Astrocyte of the cerebellum (primary cell): ENCODE measurements at regions not wholly inside any gene's neighbourhood (a gene's known extent, or its start where the extent isn't known, plus 50 kb on each side); places are given as distances from the start of the nearest gene placed in this dataset.

Experiments used
- DNase-seq: peaks from one replicate; pipeline ENCODE4 v3.0.0-alpha.2; 2011; ENCODE audit warnings: low read depth
- H3K4me3 ChIP-seq: 2 replicates; pipeline ENCODE4 v1.5.1; 2011; ENCODE audit warnings: mild to moderate bottlenecking, low read depth, low read length, moderate library complexity
- in situ Hi-C: cut with HindIII; loops from 2 replicates; pipeline ENCODE4 v1.10.0; 2017; ENCODE audit warnings: low sequenced_read_pairs
- TF ChIP-seq, protein P1 (sequence below): IDR thresholded peaks from 2 replicates; pipeline ENCODE4 v1.5.1; 2012; ENCODE audit warnings: low read length, low read depth, moderate library complexity, mild to moderate bottlenecking; ENCODE audit errors: missing control alignments

DNA sequence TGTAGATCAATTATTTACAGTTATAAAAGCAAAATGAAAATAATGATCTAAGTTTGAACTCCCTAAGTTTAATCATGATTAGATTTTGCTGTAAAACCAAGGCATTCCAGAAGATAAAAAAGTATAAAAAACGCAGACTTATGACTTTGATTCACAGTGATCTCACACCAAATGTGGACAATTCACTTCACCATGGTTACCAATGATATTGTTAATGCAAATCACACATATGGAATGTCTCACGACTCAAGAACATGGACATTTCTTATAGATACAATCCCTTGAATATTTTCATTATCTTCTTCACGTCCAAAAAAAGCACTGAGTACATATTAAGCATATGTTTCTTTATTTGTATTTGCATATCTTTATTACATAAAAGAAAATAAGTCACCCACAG, 1054.2 kb downstream of the NAALADL2 start:
- H3K4me3 ChIP-seq, result no peak overlapping the region
- in situ Hi-C loops, result no loop called here
- DNase-seq, result no peak
- TF ChIP-seq, protein P1, sequence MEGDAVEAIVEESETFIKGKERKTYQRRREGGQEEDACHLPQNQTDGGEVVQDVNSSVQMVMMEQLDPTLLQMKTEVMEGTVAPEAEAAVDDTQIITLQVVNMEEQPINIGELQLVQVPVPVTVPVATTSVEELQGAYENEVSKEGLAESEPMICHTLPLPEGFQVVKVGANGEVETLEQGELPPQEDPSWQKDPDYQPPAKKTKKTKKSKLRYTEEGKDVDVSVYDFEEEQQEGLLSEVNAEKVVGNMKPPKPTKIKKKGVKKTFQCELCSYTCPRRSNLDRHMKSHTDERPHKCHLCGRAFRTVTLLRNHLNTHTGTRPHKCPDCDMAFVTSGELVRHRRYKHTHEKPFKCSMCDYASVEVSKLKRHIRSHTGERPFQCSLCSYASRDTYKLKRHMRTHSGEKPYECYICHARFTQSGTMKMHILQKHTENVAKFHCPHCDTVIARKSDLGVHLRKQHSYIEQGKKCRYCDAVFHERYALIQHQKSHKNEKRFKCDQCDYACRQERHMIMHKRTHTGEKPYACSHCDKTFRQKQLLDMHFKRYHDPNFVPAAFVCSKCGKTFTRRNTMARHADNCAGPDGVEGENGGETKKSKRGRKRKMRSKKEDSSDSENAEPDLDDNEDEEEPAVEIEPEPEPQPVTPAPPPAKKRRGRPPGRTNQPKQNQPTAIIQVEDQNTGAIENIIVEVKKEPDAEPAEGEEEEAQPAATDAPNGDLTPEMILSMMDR, result no peak

DNA sequence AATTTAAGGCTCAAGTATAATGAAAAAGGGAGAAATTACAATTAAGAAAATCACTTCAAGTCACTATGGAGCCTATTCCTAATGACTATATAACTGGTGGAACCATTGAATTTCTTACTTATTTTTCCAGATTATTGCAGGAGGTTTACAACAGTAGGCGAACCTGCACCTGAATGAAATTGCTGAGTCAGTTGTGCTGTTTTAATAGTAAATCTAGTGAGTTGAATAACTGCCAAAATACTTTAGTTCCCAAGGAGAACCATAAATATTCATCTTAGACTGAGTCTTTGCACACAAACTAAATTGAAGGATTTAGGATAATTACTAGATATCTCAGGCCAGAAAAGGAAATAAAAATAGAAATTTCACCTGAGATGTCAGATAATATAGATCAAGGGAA, 1052.8 kb downstream of the NAALADL2 start:
- no peak for DNase-seq
- H3K4me3 ChIP-seq, result no peak overlapping the region
- TF ChIP-seq, protein P1, result no peak
- in situ Hi-C loops, result no loop called here

DNA sequence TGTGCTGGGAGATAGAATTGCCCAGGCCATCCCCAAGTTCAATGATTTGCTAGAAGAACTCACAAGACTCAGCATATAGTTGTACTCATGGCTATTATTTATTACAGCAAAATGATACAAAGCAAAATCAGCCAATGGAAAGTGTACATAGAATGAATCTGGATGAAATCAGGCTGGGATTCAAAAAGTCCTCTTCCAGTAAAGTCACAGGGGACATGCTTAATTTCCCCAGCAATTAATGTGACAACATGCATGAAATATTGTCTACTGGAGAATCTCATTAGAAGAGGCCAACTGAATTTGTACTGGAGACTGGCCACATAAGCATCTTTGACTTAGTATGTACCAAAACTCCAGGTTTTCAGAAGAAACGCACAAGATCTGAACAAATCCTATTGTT, 1043.1 kb downstream of the NAALADL2 start:
- DNase-seq, result no peak
- in situ Hi-C loops, result no loop called here
- TF ChIP-seq, protein P1, result no peak
- no peak overlapping the region for H3K4me3 ChIP-seq

DNA sequence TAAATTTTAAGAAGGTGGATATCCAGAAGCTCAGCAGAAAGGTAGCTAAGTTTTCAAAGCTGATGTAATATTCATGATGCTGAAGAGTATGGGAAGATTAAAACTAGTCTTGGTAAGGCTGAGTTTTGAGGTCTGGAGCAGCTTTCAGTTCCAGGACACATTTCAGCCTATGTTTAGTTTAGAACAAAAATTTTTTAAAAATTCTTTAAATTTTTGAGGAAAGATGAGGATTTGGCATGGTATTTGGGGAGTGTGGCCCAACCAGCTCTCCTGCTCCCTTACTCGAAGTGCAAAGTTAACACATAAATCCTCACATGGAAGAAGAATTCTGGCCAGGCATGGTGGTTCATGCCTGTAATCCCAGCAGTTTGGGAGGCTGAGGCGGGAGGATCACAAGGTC, 1039.1 kb downstream of the NAALADL2 start:
- DNase-seq, result no peak
- no peak overlapping the region for H3K4me3 ChIP-seq
- in situ Hi-C loops, result no loop called here
- TF ChIP-seq, protein P1, result no peak

DNA sequence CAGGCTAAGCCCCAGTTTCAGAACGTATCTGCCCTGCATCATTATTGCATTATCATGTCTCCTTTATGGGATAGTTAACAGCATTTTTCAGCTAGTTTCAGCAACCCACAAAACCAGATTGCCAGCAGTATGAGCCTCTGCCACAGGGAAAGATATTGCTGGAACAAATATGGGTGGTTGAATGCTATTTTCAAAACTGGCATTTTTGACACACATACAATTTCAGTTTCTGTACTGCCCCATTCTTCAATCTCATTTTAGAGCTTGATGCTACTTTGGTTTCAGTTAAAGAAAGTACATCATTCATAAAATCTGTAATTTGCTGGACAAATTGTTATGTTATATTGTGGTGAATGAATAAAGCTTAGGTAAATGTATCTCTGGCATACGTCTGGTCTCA, 1037.5 kb downstream of the NAALADL2 start:
- TF ChIP-seq, protein P1, result no peak
- in situ Hi-C loops, result no loop called here
- no peak overlapping the region for H3K4me3 ChIP-seq
- DNase-seq, result no peak

DNA sequence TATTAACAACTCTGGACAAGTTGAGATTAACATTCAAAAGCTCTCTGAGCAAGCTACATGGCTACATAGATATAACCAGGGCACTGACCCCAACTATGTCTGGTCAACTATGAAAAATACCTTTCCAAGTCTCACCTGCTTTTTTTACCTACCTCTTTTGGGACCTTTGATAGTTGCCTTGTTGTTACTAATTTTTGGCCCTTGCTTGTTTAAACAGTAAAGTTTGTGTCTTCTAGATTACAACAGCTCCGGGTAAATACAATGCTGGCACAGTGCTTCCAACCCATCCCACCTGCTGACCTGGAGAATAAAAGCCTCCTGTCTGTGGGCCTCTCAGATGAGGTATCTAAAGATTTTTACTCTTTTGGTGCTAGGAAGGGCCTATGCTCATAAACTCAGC, 1036.6 kb downstream of the NAALADL2 start:
- in situ Hi-C loops, result no loop called here
- TF ChIP-seq, protein P1, result no peak

DNA sequence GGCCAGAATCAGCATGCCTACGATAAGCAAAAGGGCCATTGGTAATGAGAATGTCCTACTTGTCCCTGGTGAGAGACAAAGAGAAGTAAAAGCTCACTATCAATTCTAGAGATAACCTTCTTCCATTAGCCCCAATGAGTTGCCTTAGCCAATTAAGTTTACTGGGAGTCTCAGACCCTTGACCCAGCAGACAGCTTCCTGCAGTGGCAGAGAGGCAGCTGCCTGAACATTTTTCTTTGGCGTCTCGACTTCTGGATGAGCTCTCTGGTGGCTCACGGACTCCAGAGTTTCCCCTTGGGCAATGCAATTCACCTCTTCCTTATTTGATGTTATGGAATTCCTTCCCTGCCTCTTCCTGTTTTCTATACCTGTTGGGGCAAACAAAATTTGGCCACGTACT, 1034.4 kb downstream of the NAALADL2 start:
- TF ChIP-seq, protein P1, result no peak
- DNase-seq, result no peak
- in situ Hi-C loops, result no loop called here
- H3K4me3 ChIP-seq, result no peak overlapping the region

More for the DNA sequence above, 1036.6 kb downstream of the NAALADL2 start:
- DNase-seq, result no peak
- H3K4me3 ChIP-seq, result no peak overlapping the region
